KOPT-K1 (cell line): ENCODE measurements at regions not wholly inside any gene's neighbourhood (a gene's known extent, or its start where the extent isn't known, plus 50 kb on each side); places are given as distances from the start of the nearest gene placed in this dataset.

ENCODE experiments used
- H3K27ac ChIP-seq: fragments of 200-600 bp; sonication (generic); 2 replicates; pipeline ENCODE4 v1.5.1; 2016; ENCODE audit warnings: antibody characterized with exemption, mild to moderate bottlenecking, low read depth, low read length; ENCODE audit not compliant: poor library complexity, severe bottlenecking
- H3K36me3 ChIP-seq: fragments of 200-600 bp; sonication (generic); 2 replicates; pipeline ENCODE4 v1.5.1; 2017; ENCODE audit warnings: antibody characterized with exemption, mild to moderate bottlenecking, low read length, moderate library complexity; ENCODE audit not compliant: insufficient read depth
- H3K9me3 ChIP-seq: fragments of 200-600 bp; sonication (generic); 2 replicates; pipeline ENCODE4 v1.5.1; 2017; ENCODE audit warnings: antibody characterized with exemption, low read length, mild to moderate bottlenecking; ENCODE audit not compliant: insufficient read depth, poor library complexity, severe bottlenecking

- Histone ChIP-seq H3K9me3 (no peaks in the 10 kb centered on the region), H3K27ac (no peak overlapping the region), H3K36me3 (no peaks in the 10 kb centered on the region)
Observed at GRCh38 chr5:126189231-126189630, 234.0 kb upstream of the GRAMD2B start.

GRCh38 chr5:126189862-126190261 is 233.3 kb upstream of the GRAMD2B start:
- Histone ChIP-seq H3K9me3 (no peaks in the 10 kb centered on the region), H3K27ac (no peak overlapping the region), H3K36me3 (no peaks in the 10 kb centered on the region)

GRCh38 chr5:126192226-126192625 is 231.0 kb upstream of the GRAMD2B start:
- H3K27ac ChIP-seq = no peak overlapping the region
- no peaks in the 10 kb centered on the region for H3K36me3 ChIP-seq
- no peaks in the 10 kb centered on the region for H3K9me3 ChIP-seq

- no peaks in the 10 kb centered on the region for H3K36me3 ChIP-seq
- H3K9me3 ChIP-seq = no peaks in the 10 kb centered on the region
- no peak overlapping the region for H3K27ac ChIP-seq
Observed at GRCh38 chr5:126195410-126196100, 227.7 kb upstream of the GRAMD2B start.

GRCh38 chr5:126198531-126198930 is 224.7 kb upstream of the GRAMD2B start:
- Histone ChIP-seq H3K27ac (no peak overlapping the region), H3K9me3 (no peaks in the 10 kb centered on the region), H3K36me3 (no peaks in the 10 kb centered on the region)

- no peaks in the 10 kb centered on the region for H3K36me3 ChIP-seq
- H3K27ac ChIP-seq = no peak overlapping the region
- H3K9me3 ChIP-seq = no peaks in the 10 kb centered on the region
Observed at GRCh38 chr5:126199467-126199866, 223.7 kb upstream of the GRAMD2B start.

- Histone ChIP-seq H3K36me3 (no peaks in the 10 kb centered on the region), H3K9me3 (no peaks in the 10 kb centered on the region), H3K27ac (no peak overlapping the region)
Observed at GRCh38 chr5:126208691-126209090, 214.5 kb upstream of the GRAMD2B start.

- no peak overlapping the region for H3K27ac ChIP-seq
- no peaks in the 10 kb centered on the region for H3K36me3 ChIP-seq
- no peaks in the 10 kb centered on the region for H3K9me3 ChIP-seq
Observed at GRCh38 chr5:126210955-126211354, 212.3 kb upstream of the GRAMD2B start.

- Histone ChIP-seq H3K27ac (no peak overlapping the region), H3K9me3 (no peaks in the 10 kb centered on the region), H3K36me3 (no peaks in the 10 kb centered on the region)
Observed at GRCh38 chr5:126219616-126220015, 203.6 kb upstream of the GRAMD2B start.

- Histone ChIP-seq H3K9me3 (no peaks in the 10 kb centered on the region), H3K36me3 (no peaks in the 10 kb centered on the region), H3K27ac (no peak overlapping the region)
Observed at GRCh38 chr5:126220725-126221124, 202.5 kb upstream of the GRAMD2B start.

GRCh38 chr5:126228934-126229333 is 194.3 kb upstream of the GRAMD2B start:
- Histone ChIP-seq H3K27ac (no peak overlapping the region), H3K36me3 (no peaks in the 10 kb centered on the region), H3K9me3 (peaks cover 6% of the 10 kb centered on the region)

GRCh38 chr5:126233256-126233655 is 190.0 kb upstream of the GRAMD2B start:
- H3K36me3 ChIP-seq = no peaks in the 10 kb centered on the region
- H3K27ac ChIP-seq = no peak overlapping the region
- H3K9me3 ChIP-seq = peaks cover 6% of the 10 kb centered on the region

GRCh38 chr5:126234563-126235195 is 188.5 kb upstream of the GRAMD2B start:
- Histone ChIP-seq H3K36me3 (no peaks in the 10 kb centered on the region), H3K9me3 (no peaks in the 10 kb centered on the region), H3K27ac (no peak overlapping the region)

- Histone ChIP-seq H3K36me3 (no peaks in the 10 kb centered on the region), H3K9me3 (no peaks in the 10 kb centered on the region), H3K27ac (no peak overlapping the region)
Observed at GRCh38 chr5:126235628-126236027, 187.6 kb upstream of the GRAMD2B start.

- no peaks in the 10 kb centered on the region for H3K9me3 ChIP-seq
- no peak overlapping the region for H3K27ac ChIP-seq
- no peaks in the 10 kb centered on the region for H3K36me3 ChIP-seq
Observed at GRCh38 chr5:126236994-126237393, 186.2 kb upstream of the GRAMD2B start.

- Histone ChIP-seq H3K27ac (no peak overlapping the region), H3K36me3 (no peaks in the 10 kb centered on the region), H3K9me3 (no peaks in the 10 kb centered on the region)
Observed at GRCh38 chr5:126248611-126249010, 174.6 kb upstream of the GRAMD2B start.
